ENCODE measurements at regions not wholly inside any gene's neighbourhood (a gene's known extent, or its start where the extent isn't known, plus 50 kb on each side); places are given as distances from the start of the nearest gene placed in this dataset.
"Not testable (repeated sequence)": the region's sequence is repeated elsewhere in the genome, so short reads cannot be mapped to it uniquely, and the experiment has no call there.

- not testable (repeated sequence) for DNase-seq (ENCODE audit: extremely low spot score, unreplicated experiment); H3K36me3 Mint-ChIP-seq (ENCODE audit: unreplicated experiment); H3K9me3 Mint-ChIP-seq (ENCODE audit: unreplicated experiment); H3K27ac Mint-ChIP-seq (ENCODE audit: unreplicated experiment); H3K4me1 Mint-ChIP-seq (ENCODE audit: unreplicated experiment); H3K27me3 Mint-ChIP-seq (ENCODE audit: unreplicated experiment); H3K4me3 Mint-ChIP-seq (ENCODE audit: unreplicated experiment)
These were observed 4419.8 kb upstream of the TPTE start for GRCh38 chr21:6101588-6101987.

- H3K27me3 Mint-ChIP-seq (ENCODE audit: unreplicated experiment); H3K4me3 Mint-ChIP-seq (ENCODE audit: unreplicated experiment); H3K27ac Mint-ChIP-seq (ENCODE audit: unreplicated experiment); H3K36me3 Mint-ChIP-seq (ENCODE audit: unreplicated experiment); H3K9me3 Mint-ChIP-seq (ENCODE audit: unreplicated experiment); DNase-seq (ENCODE audit: extremely low spot score, unreplicated experiment); H3K4me1 Mint-ChIP-seq (ENCODE audit: unreplicated experiment): not testable (repeated sequence)
These were observed 4416.8 kb upstream of the TPTE start for GRCh38 chr21:6104546-6104945.

GRCh38 chr21:6106686-6107567 is 4414.5 kb upstream of the TPTE start:
- H3K27ac Mint-ChIP-seq (ENCODE audit: unreplicated experiment); DNase-seq (ENCODE audit: extremely low spot score, unreplicated experiment); H3K4me3 Mint-ChIP-seq (ENCODE audit: unreplicated experiment); H3K27me3 Mint-ChIP-seq (ENCODE audit: unreplicated experiment); H3K4me1 Mint-ChIP-seq (ENCODE audit: unreplicated experiment); H3K36me3 Mint-ChIP-seq (ENCODE audit: unreplicated experiment); H3K9me3 Mint-ChIP-seq (ENCODE audit: unreplicated experiment): not testable (repeated sequence)

DNA sequence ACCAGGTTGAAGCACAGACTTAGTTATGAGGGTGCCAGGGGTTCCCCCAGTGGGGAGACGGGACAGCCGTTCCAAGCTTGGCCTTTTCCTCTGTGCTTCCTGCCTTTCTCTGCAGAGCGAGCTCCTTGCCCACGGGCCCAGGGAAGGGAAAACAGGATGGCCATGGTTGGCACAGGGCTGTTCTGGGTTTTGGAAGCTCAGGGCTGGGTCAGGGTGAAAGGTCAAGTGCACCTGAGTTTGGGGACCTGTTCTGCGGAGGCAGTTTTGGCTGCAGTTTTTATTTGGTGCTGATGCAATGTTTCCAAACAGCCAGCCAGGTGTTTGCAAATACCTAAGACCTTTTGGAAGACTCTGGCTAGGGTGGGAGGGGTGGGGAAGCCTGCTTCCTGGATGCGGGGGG is 4412.5 kb upstream of the TPTE start:
- H3K9me3 Mint-ChIP-seq (ENCODE audit: unreplicated experiment); H3K27ac Mint-ChIP-seq (ENCODE audit: unreplicated experiment); H3K36me3 Mint-ChIP-seq (ENCODE audit: unreplicated experiment); DNase-seq (ENCODE audit: extremely low spot score, unreplicated experiment); H3K4me1 Mint-ChIP-seq (ENCODE audit: unreplicated experiment); H3K27me3 Mint-ChIP-seq (ENCODE audit: unreplicated experiment); H3K4me3 Mint-ChIP-seq (ENCODE audit: unreplicated experiment): not testable (repeated sequence)

DNA sequence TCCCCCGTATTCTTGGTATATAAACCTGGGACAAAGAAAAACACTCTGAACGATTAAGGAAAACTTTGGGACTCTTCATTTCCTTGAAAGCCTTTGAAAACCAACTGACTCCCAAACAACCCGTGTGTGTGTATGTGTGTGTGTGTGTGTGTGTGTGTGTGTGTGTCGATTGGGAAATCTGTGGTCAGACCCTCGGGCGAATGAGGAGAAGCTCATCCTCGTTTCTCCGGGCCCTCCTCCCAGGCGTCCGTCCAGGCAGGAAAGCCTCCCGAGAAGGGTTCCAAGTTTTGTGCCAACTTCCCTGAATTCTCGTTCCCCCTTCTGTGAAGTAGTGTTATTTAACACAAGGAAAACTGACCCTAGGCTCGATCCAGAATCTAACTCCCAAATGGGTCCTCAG is 4411.6 kb upstream of the TPTE start:
- not testable (repeated sequence) for H3K27me3 Mint-ChIP-seq (ENCODE audit: unreplicated experiment); H3K9me3 Mint-ChIP-seq (ENCODE audit: unreplicated experiment); H3K27ac Mint-ChIP-seq (ENCODE audit: unreplicated experiment); H3K4me3 Mint-ChIP-seq (ENCODE audit: unreplicated experiment); H3K36me3 Mint-ChIP-seq (ENCODE audit: unreplicated experiment); DNase-seq (ENCODE audit: extremely low spot score, unreplicated experiment); H3K4me1 Mint-ChIP-seq (ENCODE audit: unreplicated experiment)

- not testable (repeated sequence) for H3K36me3 Mint-ChIP-seq (ENCODE audit: unreplicated experiment); H3K4me1 Mint-ChIP-seq (ENCODE audit: unreplicated experiment); DNase-seq (ENCODE audit: extremely low spot score, unreplicated experiment); H3K27ac Mint-ChIP-seq (ENCODE audit: unreplicated experiment); H3K4me3 Mint-ChIP-seq (ENCODE audit: unreplicated experiment); H3K27me3 Mint-ChIP-seq (ENCODE audit: unreplicated experiment); H3K9me3 Mint-ChIP-seq (ENCODE audit: unreplicated experiment)
These were observed 4410.6 kb upstream of the TPTE start for GRCh38 chr21:6110716-6111343.

- not testable (repeated sequence) for H3K4me3 Mint-ChIP-seq (ENCODE audit: unreplicated experiment); H3K4me1 Mint-ChIP-seq (ENCODE audit: unreplicated experiment); H3K9me3 Mint-ChIP-seq (ENCODE audit: unreplicated experiment); DNase-seq (ENCODE audit: extremely low spot score, unreplicated experiment); H3K27ac Mint-ChIP-seq (ENCODE audit: unreplicated experiment); H3K36me3 Mint-ChIP-seq (ENCODE audit: unreplicated experiment); H3K27me3 Mint-ChIP-seq (ENCODE audit: unreplicated experiment)
These were observed 4410.0 kb upstream of the TPTE start for GRCh38 chr21:6111354-6111753.

DNA sequence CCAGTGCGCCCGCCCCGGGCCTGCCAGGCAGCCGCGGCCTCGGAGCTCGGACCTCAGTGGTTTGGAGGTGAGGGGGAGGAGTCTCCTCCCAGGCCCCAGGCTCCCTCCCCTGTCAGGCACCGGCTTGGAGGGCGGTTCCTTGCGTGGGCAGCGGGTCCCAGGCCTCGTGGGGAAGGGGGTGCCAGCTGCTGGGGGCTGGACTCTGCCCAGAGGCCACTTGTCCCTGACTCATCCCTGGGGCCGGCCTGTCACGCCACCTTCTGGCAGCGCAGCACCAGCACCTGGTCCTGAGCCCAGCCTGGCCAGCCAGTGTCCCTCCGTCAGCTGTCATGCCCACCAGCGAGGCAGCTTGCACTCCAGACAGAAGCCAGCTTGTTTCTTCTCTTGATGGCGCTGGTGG is 4403.0 kb upstream of the TPTE start:
- not testable (repeated sequence) for H3K9me3 Mint-ChIP-seq (ENCODE audit: unreplicated experiment); H3K4me1 Mint-ChIP-seq (ENCODE audit: unreplicated experiment); H3K36me3 Mint-ChIP-seq (ENCODE audit: unreplicated experiment); H3K4me3 Mint-ChIP-seq (ENCODE audit: unreplicated experiment); H3K27me3 Mint-ChIP-seq (ENCODE audit: unreplicated experiment); H3K27ac Mint-ChIP-seq (ENCODE audit: unreplicated experiment); DNase-seq (ENCODE audit: extremely low spot score, unreplicated experiment)

- not testable (repeated sequence) for H3K4me3 Mint-ChIP-seq (ENCODE audit: unreplicated experiment); H3K4me1 Mint-ChIP-seq (ENCODE audit: unreplicated experiment); H3K36me3 Mint-ChIP-seq (ENCODE audit: unreplicated experiment); H3K9me3 Mint-ChIP-seq (ENCODE audit: unreplicated experiment); H3K27ac Mint-ChIP-seq (ENCODE audit: unreplicated experiment); H3K27me3 Mint-ChIP-seq (ENCODE audit: unreplicated experiment)
- DNase-seq (ENCODE audit: extremely low spot score, unreplicated experiment) = peak; percentile 36
These were observed 4400.5 kb upstream of the TPTE start for GRCh38 chr21:6120863-6121262.

- not testable (repeated sequence) for H3K27ac Mint-ChIP-seq (ENCODE audit: unreplicated experiment); H3K27me3 Mint-ChIP-seq (ENCODE audit: unreplicated experiment); H3K36me3 Mint-ChIP-seq (ENCODE audit: unreplicated experiment); H3K4me1 Mint-ChIP-seq (ENCODE audit: unreplicated experiment); H3K9me3 Mint-ChIP-seq (ENCODE audit: unreplicated experiment); DNase-seq (ENCODE audit: extremely low spot score, unreplicated experiment); H3K4me3 Mint-ChIP-seq (ENCODE audit: unreplicated experiment)
These were observed 4398.8 kb upstream of the TPTE start for GRCh38 chr21:6122629-6123028.

- not testable (repeated sequence) for DNase-seq (ENCODE audit: extremely low spot score, unreplicated experiment); H3K9me3 Mint-ChIP-seq (ENCODE audit: unreplicated experiment); H3K4me1 Mint-ChIP-seq (ENCODE audit: unreplicated experiment); H3K4me3 Mint-ChIP-seq (ENCODE audit: unreplicated experiment); H3K36me3 Mint-ChIP-seq (ENCODE audit: unreplicated experiment); H3K27me3 Mint-ChIP-seq (ENCODE audit: unreplicated experiment); H3K27ac Mint-ChIP-seq (ENCODE audit: unreplicated experiment)
These were observed 4398.2 kb upstream of the TPTE start for GRCh38 chr21:6123224-6123623.

GRCh38 chr21:6125549-6126240 is 4395.7 kb upstream of the TPTE start:
- H3K27me3 Mint-ChIP-seq (ENCODE audit: unreplicated experiment); H3K27ac Mint-ChIP-seq (ENCODE audit: unreplicated experiment); H3K4me1 Mint-ChIP-seq (ENCODE audit: unreplicated experiment); H3K9me3 Mint-ChIP-seq (ENCODE audit: unreplicated experiment); H3K36me3 Mint-ChIP-seq (ENCODE audit: unreplicated experiment); H3K4me3 Mint-ChIP-seq (ENCODE audit: unreplicated experiment): not testable (repeated sequence)
- DNase-seq (ENCODE audit: extremely low spot score, unreplicated experiment) = peak; percentile 85
